HEK293 (cell line): ENCODE measurements at regions not wholly inside any gene's neighbourhood (a gene's known extent, or its start where the extent isn't known, plus 50 kb on each side); places are given as distances from the start of the nearest gene placed in this dataset.

ENCODE experiments used
- ATF2 ChIP-seq: fragments of 450-650 bp; formaldehyde crosslinking; IDR thresholded peaks from 2 replicates; pipeline ENCODE4 v1.5.1; 2016; ENCODE audit warnings: missing biosample characterization, missing genetic modification characterization, low read depth
- CTCF ChIP-seq: fragments of 450-650 bp; formaldehyde crosslinking; IDR thresholded peaks from 2 replicates; pipeline ENCODE4 v1.5.1; 2016; ENCODE audit warnings: missing biosample characterization, missing genetic modification characterization
- GLIS2 ChIP-seq: fragments of 450-650 bp; formaldehyde crosslinking; IDR thresholded peaks from 2 replicates; pipeline ENCODE4 v1.5.1; 2016; ENCODE audit warnings: missing biosample characterization, missing genetic modification characterization
- HIC1 ChIP-seq: fragments of 450-650 bp; formaldehyde crosslinking; IDR thresholded peaks from 2 replicates; pipeline ENCODE4 v1.5.1; 2016; ENCODE audit warnings: missing biosample characterization, missing genetic modification characterization
- IKZF3 ChIP-seq: fragments of 450-650 bp; IDR thresholded peaks from 2 replicates; pipeline ENCODE4 v1.5.0; 2018; ENCODE audit warnings: missing biosample characterization, mild to moderate bottlenecking, missing genetic modification characterization, moderate library complexity
- MYNN ChIP-seq: fragments of 450-650 bp; formaldehyde crosslinking; IDR thresholded peaks from 2 replicates; pipeline ENCODE4 v1.5.1; 2016; ENCODE audit warnings: missing biosample characterization, missing genetic modification characterization, borderline replicate concordance
- REST ChIP-seq: fragments of 450-650 bp; formaldehyde crosslinking; IDR thresholded peaks from 2 replicates; pipeline ENCODE4 v1.5.1; 2016; ENCODE audit warnings: missing biosample characterization, missing genetic modification characterization
- SP2 ChIP-seq: fragments of 450-650 bp; formaldehyde crosslinking; IDR thresholded peaks from 2 replicates; pipeline ENCODE4 v1.5.1; 2016; ENCODE audit warnings: missing biosample characterization, missing genetic modification characterization
- YY1 ChIP-seq: fragments of 450-650 bp; formaldehyde crosslinking; IDR thresholded peaks from 2 replicates; pipeline ENCODE4 v1.5.1; 2018; ENCODE audit warnings: missing biosample characterization, missing genetic modification characterization
- ZBTB17 ChIP-seq: fragments of 450-650 bp; formaldehyde crosslinking; IDR thresholded peaks from 2 replicates; pipeline ENCODE4 v1.5.1; 2016; ENCODE audit warnings: missing biosample characterization, missing genetic modification characterization
- ZBTB26 ChIP-seq: fragments of 450-650 bp; formaldehyde crosslinking; optimal IDR thresholded peaks from 2 replicates; pipeline ENCODE3; 2016; ENCODE audit warnings: missing biosample characterization, mild to moderate bottlenecking, missing genetic modification characterization
- ZBTB8A ChIP-seq: fragments of 450-650 bp; formaldehyde crosslinking; IDR thresholded peaks from 2 replicates; pipeline ENCODE4 v1.5.1; 2016; ENCODE audit warnings: missing biosample characterization, missing genetic modification characterization
- ZFP41 ChIP-seq: fragments of 450-650 bp; formaldehyde crosslinking; IDR thresholded peaks from 2 replicates; pipeline ENCODE4 v1.5.1; 2016; ENCODE audit warnings: missing biosample characterization, missing genetic modification characterization, borderline replicate concordance
- ZSCAN18 ChIP-seq: fragments of 450-650 bp; formaldehyde crosslinking; IDR thresholded peaks from 2 replicates; pipeline ENCODE4 v1.5.1; 2016; ENCODE audit warnings: missing biosample characterization, missing genetic modification characterization

GRCh38 chr1:63223426-63223825 is 98.9 kb upstream of the FOXD3 start:
- TF ChIP-seq CTCF (no peak), REST (tag by site-specific recombination) (no peak), HIC1 (tag by site-specific recombination) (no peak), YY1 (tag by site-specific recombination) (no peak), ZSCAN18 (tag by site-specific recombination) (no peak), SP2 (tag by site-specific recombination) (no peak), ZBTB8A (tag by site-specific recombination) (no peak), ATF2 (tag by site-specific recombination) (no peak), MYNN (no peak), ZFP41 (tag by site-specific recombination) (no peak), ZBTB26 (tag by site-specific recombination) (no peak), ZBTB17 (tag by site-specific recombination) (no peak), IKZF3 (no peak), GLIS2 (tag by site-specific recombination) (no peak)
